ENCODE measurements at regions not wholly inside any gene's neighbourhood (a gene's known extent, or its start where the extent isn't known, plus 50 kb on each side); places are given as distances from the start of the nearest gene placed in this dataset.

DNA sequence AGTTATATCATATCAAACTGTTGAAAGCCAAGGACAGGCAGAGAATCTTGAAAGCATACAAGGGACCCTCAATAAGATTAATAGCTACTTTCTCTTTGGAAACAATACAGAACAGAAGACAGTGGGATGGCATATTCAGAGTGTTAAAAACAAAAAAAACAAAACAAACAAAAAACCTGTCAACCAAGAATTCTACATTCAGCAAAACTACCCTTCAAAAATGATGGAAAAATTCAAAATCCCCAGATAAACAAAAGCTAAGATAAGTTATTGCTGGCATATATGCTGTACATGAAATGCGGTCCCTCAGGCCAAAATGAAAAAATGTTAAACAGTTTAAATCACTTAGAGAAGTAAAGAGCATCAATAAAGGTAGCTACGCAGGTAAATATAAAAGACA is 425.1 kb downstream of the ACTL7B start:
- TF ChIP-seq GABPA (IDR thresholded peaks at IDR 0.05 in 1 of 2, conservative IDR thresholded peaks at IDR 0.05 in 1 of 2) (no peak), TAF1 (conservative IDR thresholded peaks at IDR 0.05) (no peak), RAD21 (IDR thresholded peaks at IDR 0.05) (no peak), SP1 (IDR thresholded peaks at IDR 0.05) (no peak)
- TF ChIP-seq, protein P1, sequence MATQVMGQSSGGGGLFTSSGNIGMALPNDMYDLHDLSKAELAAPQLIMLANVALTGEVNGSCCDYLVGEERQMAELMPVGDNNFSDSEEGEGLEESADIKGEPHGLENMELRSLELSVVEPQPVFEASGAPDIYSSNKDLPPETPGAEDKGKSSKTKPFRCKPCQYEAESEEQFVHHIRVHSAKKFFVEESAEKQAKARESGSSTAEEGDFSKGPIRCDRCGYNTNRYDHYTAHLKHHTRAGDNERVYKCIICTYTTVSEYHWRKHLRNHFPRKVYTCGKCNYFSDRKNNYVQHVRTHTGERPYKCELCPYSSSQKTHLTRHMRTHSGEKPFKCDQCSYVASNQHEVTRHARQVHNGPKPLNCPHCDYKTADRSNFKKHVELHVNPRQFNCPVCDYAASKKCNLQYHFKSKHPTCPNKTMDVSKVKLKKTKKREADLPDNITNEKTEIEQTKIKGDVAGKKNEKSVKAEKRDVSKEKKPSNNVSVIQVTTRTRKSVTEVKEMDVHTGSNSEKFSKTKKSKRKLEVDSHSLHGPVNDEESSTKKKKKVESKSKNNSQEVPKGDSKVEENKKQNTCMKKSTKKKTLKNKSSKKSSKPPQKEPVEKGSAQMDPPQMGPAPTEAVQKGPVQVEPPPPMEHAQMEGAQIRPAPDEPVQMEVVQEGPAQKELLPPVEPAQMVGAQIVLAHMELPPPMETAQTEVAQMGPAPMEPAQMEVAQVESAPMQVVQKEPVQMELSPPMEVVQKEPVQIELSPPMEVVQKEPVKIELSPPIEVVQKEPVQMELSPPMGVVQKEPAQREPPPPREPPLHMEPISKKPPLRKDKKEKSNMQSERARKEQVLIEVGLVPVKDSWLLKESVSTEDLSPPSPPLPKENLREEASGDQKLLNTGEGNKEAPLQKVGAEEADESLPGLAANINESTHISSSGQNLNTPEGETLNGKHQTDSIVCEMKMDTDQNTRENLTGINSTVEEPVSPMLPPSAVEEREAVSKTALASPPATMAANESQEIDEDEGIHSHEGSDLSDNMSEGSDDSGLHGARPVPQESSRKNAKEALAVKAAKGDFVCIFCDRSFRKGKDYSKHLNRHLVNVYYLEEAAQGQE (IDR thresholded peaks at IDR 0.05), result no peak
- TF ChIP-seq, protein P2, sequence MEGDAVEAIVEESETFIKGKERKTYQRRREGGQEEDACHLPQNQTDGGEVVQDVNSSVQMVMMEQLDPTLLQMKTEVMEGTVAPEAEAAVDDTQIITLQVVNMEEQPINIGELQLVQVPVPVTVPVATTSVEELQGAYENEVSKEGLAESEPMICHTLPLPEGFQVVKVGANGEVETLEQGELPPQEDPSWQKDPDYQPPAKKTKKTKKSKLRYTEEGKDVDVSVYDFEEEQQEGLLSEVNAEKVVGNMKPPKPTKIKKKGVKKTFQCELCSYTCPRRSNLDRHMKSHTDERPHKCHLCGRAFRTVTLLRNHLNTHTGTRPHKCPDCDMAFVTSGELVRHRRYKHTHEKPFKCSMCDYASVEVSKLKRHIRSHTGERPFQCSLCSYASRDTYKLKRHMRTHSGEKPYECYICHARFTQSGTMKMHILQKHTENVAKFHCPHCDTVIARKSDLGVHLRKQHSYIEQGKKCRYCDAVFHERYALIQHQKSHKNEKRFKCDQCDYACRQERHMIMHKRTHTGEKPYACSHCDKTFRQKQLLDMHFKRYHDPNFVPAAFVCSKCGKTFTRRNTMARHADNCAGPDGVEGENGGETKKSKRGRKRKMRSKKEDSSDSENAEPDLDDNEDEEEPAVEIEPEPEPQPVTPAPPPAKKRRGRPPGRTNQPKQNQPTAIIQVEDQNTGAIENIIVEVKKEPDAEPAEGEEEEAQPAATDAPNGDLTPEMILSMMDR (IDR thresholded peaks at IDR 0.05; ENCODE audit: low read depth, low read length, missing input control), result no peak
- TF ChIP-seq, protein P3, sequence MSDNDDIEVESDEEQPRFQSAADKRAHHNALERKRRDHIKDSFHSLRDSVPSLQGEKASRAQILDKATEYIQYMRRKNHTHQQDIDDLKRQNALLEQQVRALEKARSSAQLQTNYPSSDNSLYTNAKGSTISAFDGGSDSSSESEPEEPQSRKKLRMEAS (IDR thresholded peaks at IDR 0.05), result no peak
